ENCODE measurements at regions not wholly inside any gene's neighbourhood (a gene's known extent, or its start where the extent isn't known, plus 50 kb on each side); places are given as distances from the start of the nearest gene placed in this dataset.

DNA sequence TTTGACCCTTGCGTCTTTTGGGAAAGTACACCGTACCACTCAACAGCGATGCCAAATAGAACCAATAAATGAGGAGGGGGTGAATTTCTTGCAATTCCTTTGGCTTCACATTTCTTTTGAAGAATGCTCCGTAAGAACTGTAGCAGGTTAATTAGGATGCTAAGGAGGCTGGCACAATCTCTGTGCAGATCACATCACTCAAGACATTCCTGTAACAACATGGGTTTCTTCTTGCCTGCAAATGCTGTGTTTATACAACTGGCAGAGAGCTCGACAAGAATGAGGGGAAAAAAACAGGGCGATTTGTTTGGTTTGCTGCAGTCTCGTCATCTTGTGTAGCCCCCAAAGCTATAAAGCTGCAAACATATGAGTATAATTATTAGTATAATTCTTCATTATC lies 424.8 kb upstream of the DCC start:
- Histone ChIP-seq H3K4me1 (no peaks in the 10 kb centered on the region), H3K36me3 (replicated peaks in 1 of 2; ENCODE audit: insufficient read depth in 1 of 2, low read depth in 2 of 2) (no peaks in the 10 kb centered on the region), H3K9me3 (no peaks in the 10 kb centered on the region), H3K27ac (no peak overlapping the region), H3K4me3 (no peak overlapping the region), H3K27me3 (no peaks in the 10 kb centered on the region)
- ATAC-seq = no peak
- no peak for DNase-seq
- intact Hi-C loops (cut with DNase I) = no loop called here
- 57 to 63% methylated on average over 7 of the region's 7 CpGs for WGBS, 2 donors
- TF ChIP-seq CTCF (IDR thresholded peaks at IDR 0.05) = no peak
- no peak for TF ChIP-seq POLR2A (IDR thresholded peaks at IDR 0.05)

GRCh38 chr18:51921862-51922261 lies 418.1 kb upstream of the DCC start:
- intact Hi-C loops (cut with DNase I) = no loop called here
- Histone ChIP-seq H3K9me3 (no peaks in the 10 kb centered on the region), H3K27ac (no peak overlapping the region), H3K4me3 (no peak overlapping the region), H3K36me3 (replicated peaks in 1 of 2; ENCODE audit: insufficient read depth in 1 of 2, low read depth in 2 of 2) (no peaks in the 10 kb centered on the region), H3K4me1 (no peaks in the 10 kb centered on the region), H3K27me3 (no peaks in the 10 kb centered on the region)
- 53 to 56% methylated on average over 3 of the region's 3 CpGs for WGBS, 2 donors
- ATAC-seq (no peak), DNase-seq (no peak)
- no peak for TF ChIP-seq CTCF (IDR thresholded peaks at IDR 0.05)

DNA sequence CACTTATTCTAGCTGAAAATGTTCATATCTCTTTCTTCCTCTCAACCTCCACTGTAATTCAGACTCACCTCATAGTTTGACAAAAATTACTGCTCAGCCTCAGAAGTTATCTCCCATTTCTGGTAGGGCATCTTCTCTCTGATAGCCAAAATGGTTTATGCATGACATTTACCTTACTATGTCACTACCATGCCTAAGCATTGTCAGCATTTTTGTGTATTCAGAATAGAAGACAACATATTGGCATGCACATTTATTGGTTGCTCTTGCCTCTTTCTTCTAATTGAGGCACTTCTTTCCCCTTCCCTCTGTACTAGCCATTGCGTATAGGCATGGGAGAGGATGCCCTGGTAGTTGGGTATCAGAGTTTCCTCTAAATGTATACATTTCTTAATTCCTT lies 406.1 kb upstream of the DCC start:
- TF ChIP-seq CTCF (IDR thresholded peaks at IDR 0.05) (no peak), POLR2A (IDR thresholded peaks at IDR 0.05) (no peak)
- no peaks in the 10 kb centered on the region for H3K36me3 ChIP-seq (replicated peaks in 1 of 2; ENCODE audit: insufficient read depth in 1 of 2, low read depth in 2 of 2)
- intact Hi-C loops (cut with DNase I) = no loop called here
- H3K27ac ChIP-seq = no peak overlapping the region
- DNase-seq = no peak
- peaks cover 0 to 6% (median 0%) of the 10 kb centered on the region in 3 donors for H3K9me3 ChIP-seq
- H3K4me3 ChIP-seq = no peak overlapping the region
- H3K4me1 ChIP-seq = no peaks in the 10 kb centered on the region
- WGBS, 2 donors = 59 to 70% methylated on average over 1 of the region's 1 CpG
- ATAC-seq = no peak
- no peaks in the 10 kb centered on the region for H3K27me3 ChIP-seq

- Histone ChIP-seq H3K4me3 (no peak overlapping the region), H3K27me3 (no peaks in the 10 kb centered on the region), H3K36me3 (replicated peaks in 1 of 2; ENCODE audit: insufficient read depth in 1 of 2, low read depth in 2 of 2) (no peaks in the 10 kb centered on the region), H3K4me1 (no peaks in the 10 kb centered on the region), H3K27ac (no peak overlapping the region), H3K9me3 (no peaks in the 10 kb centered on the region)
- intact Hi-C loops (cut with DNase I) = no loop called here
- DNase-seq (no peak), ATAC-seq (no peak)
- TF ChIP-seq CTCF (IDR thresholded peaks at IDR 0.05) (no peak), POLR2A (IDR thresholded peaks at IDR 0.05) (no peak)
- 66 to 78% methylated on average over 2 of the region's 2 CpGs for WGBS, 2 donors
These were observed 403.9 kb upstream of the DCC start for GRCh38 chr18:51936115-51936514.

DNA sequence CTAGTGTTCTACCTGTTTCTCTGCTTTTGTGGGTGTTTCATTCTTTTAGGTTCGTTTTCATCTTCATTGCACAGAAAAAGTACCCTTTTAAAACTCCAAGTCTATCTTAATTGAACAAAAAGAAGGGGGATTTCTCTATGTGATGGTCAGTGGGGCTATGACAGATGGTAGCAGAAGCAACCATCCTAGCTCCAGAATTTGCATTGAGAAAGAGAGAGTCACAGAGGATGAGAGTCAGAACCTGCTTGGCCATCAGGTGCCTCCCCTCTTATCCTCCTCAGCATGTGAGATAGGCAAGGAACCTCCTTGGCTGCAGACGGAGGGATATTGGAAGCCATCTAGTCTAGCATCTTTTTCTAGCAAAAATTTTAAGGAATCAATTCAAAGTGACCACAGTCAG lies 398.0 kb upstream of the DCC start:
- H3K36me3 ChIP-seq (replicated peaks in 1 of 2; ENCODE audit: insufficient read depth in 1 of 2, low read depth in 2 of 2) = no peaks in the 10 kb centered on the region
- no peaks in the 10 kb centered on the region for H3K27me3 ChIP-seq
- H3K4me1 ChIP-seq = no peaks in the 10 kb centered on the region
- no peak overlapping the region for H3K27ac ChIP-seq
- no peaks in the 10 kb centered on the region for H3K9me3 ChIP-seq
- H3K4me3 ChIP-seq = no peak overlapping the region
- 29 to 42% methylated on average over 2 of the region's 2 CpGs for WGBS, 2 donors
- intact Hi-C loops (cut with DNase I) = no loop called here
- TF ChIP-seq CTCF (IDR thresholded peaks at IDR 0.05) (no peak), POLR2A (IDR thresholded peaks at IDR 0.05) (no peak)
- no peak for ATAC-seq
- DNase-seq = no peak

Data from body of pancreas (tissue), 4 donors.